Neuron (in vitro differentiated cells): ENCODE measurements at regions not wholly inside any gene's neighbourhood (a gene's known extent, or its start where the extent isn't known, plus 50 kb on each side); places are given as distances from the start of the nearest gene placed in this dataset.
A peak's percentile ranks its signal among the peaks of the same experiment; 100 is the strongest.

Source experiments
- H2AFZ ChIP-seq: one replicate; pipeline ENCODE4 v1.6.1; 2013; ENCODE audit warnings: low read depth, mild to moderate bottlenecking, inconsistent platforms, low read length, moderate library complexity
- H3K27me3 ChIP-seq: one replicate; pipeline ENCODE4 v1.6.1; 2013; ENCODE audit warnings: low read length; ENCODE audit not compliant: insufficient read depth
- H3K36me3 ChIP-seq: one replicate; pipeline ENCODE4 v1.6.1; 2013; ENCODE audit warnings: low read length; ENCODE audit not compliant: insufficient read depth
- H3K4me1 ChIP-seq: one replicate; pipeline ENCODE4 v1.6.1; 2013; ENCODE audit warnings: low read length; ENCODE audit not compliant: insufficient read depth
- H3K4me3 ChIP-seq: 2 replicates; pipeline ENCODE4 v1.5.1; 2013; ENCODE audit warnings: mild to moderate bottlenecking, low read length, moderate library complexity
- H3K9me3 ChIP-seq: one replicate; pipeline ENCODE4 v1.6.1; 2013; ENCODE audit warnings: low read length

DNA sequence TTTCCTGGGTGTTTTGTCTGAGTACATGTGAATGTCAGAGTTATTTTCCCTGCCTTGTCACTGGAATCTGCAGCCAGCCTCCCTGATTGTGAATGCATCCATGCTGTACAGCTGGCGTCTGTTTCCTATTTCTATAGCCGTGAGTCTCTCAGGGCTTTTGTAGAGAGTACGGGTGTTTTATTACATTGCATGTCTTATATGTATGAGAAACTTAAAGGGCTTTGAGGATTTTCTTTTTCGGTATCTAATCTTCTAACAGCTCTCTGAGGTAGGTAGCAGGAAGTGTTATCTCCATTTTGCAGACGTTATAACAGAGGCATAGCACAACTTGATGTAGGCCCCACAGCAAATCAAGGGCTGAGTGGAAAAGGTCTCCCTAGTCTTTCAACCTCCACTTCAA is 272.9 kb downstream of the PRL start:
- Histone ChIP-seq H3K4me1 (peaks cover 34% of the 10 kb centered on the region), H2AFZ (no peak overlapping the region), H3K9me3 (peaks cover 17% of the 10 kb centered on the region), H3K36me3 (peaks cover 30% of the 10 kb centered on the region), H3K4me3 (no peak overlapping the region), H3K27me3 (no peaks in the 10 kb centered on the region)

DNA sequence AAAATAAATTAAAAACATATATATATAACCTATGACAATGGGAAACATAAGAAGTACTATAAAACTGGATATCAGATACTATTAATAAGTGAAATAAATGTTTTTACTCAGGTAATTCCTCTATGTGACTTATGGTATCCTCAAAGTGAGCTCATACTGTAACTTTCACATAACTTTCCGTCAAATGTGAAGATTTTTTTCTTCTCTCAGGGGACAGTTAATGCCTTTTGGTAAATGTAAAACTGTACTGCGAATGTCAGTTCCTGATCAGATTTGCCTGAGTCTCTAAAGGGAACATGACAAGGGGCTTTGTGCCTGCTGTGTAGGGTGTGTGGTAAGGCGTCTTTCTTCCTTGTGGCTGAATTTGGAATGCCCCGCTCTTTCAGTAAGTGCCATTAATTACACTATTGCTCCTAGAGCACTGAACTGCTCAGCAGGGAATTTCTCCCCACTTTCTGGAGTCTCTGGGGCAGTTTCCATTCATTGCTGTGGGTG is 271.8 kb downstream of the PRL start:
- Histone ChIP-seq H3K36me3 (peaks cover 28% of the 10 kb centered on the region), H3K9me3 (peaks cover 17% of the 10 kb centered on the region), H3K4me1 (peaks cover 34% of the 10 kb centered on the region)

GRCh38 chr6:22025468-22026163 is 271.2 kb downstream of the PRL start:
- peaks cover 25% of the 10 kb centered on the region for H3K36me3 ChIP-seq
- H3K4me3 ChIP-seq, result peak overlapping the region; percentile 8

More for the DNA sequence above, 271.8 kb downstream of the PRL start:
- H3K4me3 ChIP-seq, result no peak overlapping the region
- H3K27me3 ChIP-seq, result no peaks in the 10 kb centered on the region
- no peak overlapping the region for H2AFZ ChIP-seq

DNA sequence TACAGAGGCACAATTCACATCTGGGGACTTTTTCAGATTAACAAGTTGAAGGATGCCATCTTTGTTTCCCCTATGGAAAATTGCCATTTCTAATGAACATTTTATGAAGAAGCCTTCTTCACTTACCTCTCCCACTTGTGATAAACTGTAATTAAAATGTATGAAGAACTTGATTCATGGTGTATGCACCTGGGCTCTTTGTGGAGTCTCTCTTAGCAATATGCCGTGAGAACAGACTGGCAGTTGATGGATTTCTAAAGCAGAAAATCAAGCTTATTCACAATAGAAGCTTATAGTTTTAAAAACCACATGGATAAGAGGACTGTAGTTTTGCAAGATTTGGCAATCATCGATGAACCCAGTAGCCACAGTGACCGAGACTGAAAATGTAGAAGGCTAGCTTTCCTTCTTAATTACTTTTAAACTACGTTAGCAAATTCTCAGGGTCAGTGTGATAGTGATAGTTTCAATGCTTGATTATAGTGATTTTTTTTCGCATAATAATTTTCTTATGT is 270.6 kb downstream of the PRL start:
- H3K4me3 ChIP-seq, result peak overlapping the region; percentile 8
- H3K9me3 ChIP-seq, result peaks cover 11% of the 10 kb centered on the region
- H3K27me3 ChIP-seq, result no peaks in the 10 kb centered on the region
- H3K36me3 ChIP-seq, result peaks cover 19% of the 10 kb centered on the region
- H2AFZ ChIP-seq, result no peak overlapping the region
- H3K4me1 ChIP-seq, result peaks cover 34% of the 10 kb centered on the region

More at GRCh38 chr6:22025468-22026163, 271.2 kb downstream of the PRL start:
- no peak overlapping the region for H2AFZ ChIP-seq
- peaks cover 17% of the 10 kb centered on the region for H3K9me3 ChIP-seq
- no peaks in the 10 kb centered on the region for H3K27me3 ChIP-seq
- H3K4me1 ChIP-seq, result peaks cover 34% of the 10 kb centered on the region

GRCh38 chr6:22027040-22027725 is 269.7 kb downstream of the PRL start:
- H3K27me3 ChIP-seq, result no peaks in the 10 kb centered on the region
- H3K4me3 ChIP-seq, result no peak overlapping the region
- peaks cover 34% of the 10 kb centered on the region for H3K4me1 ChIP-seq
- no peak overlapping the region for H2AFZ ChIP-seq
- peaks cover 3% of the 10 kb centered on the region for H3K9me3 ChIP-seq
- H3K36me3 ChIP-seq, result peaks cover 10% of the 10 kb centered on the region

DNA sequence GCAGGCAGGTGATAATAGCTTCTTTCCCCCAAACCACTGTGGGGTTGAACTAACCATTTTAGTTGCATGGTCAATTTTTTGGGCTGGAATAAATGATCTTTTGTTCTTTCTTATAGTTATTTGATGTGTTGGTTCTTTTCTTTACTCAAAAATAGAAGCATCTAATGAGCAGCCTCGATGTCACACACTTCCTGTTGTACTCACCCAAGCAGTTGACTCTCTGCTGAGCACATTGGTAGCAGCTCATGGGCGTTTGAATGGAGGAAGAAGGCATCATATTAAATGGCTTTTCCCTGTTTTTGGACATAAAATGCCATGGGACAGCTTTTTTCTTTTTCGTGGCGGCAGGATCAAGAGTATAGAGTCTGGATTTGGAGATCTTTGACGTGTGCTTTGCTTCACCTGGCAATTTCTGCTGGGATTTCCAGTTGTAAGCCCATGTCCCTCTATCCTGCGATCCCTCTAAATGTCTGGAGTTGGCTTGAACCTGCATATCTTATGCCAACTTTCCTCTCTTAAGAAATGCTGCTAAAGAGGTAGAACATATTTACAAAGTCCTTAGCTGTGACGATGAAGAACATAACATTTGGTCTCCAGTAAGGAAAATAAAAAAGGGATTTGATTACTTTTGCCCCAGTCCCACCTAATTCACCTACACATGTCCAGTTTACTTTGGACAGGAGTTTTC is 268.3 kb downstream of the PRL start:
- H3K36me3 ChIP-seq, result peaks cover 3% of the 10 kb centered on the region
- H3K9me3 ChIP-seq, result no peaks in the 10 kb centered on the region
- H2AFZ ChIP-seq, result no peak overlapping the region
- H3K4me1 ChIP-seq, result peaks cover 33% of the 10 kb centered on the region
- no peaks in the 10 kb centered on the region for H3K27me3 ChIP-seq
- H3K4me3 ChIP-seq, result no peak overlapping the region

DNA sequence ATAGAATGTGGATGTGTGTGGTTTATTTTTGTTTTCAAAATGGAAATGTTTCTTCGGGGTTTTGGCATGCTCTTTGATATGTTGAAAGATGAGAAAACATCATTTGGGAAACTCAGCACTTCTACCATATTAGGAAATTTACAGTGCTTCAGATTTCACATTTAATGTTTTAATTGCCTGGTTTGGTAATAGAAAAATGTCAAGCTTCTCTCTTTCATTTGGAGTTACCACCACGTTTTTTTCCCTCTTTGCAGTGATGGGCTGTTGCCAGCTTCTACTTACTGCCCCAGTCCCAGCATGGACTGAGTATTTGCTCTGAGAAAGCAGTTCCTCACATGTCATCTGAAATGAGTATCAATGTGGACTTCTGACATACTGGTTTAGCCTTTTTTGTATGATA is 267.7 kb downstream of the PRL start:
- peaks cover 6% of the 10 kb centered on the region for H3K36me3 ChIP-seq
- H3K9me3 ChIP-seq, result no peaks in the 10 kb centered on the region
- no peak overlapping the region for H2AFZ ChIP-seq
- no peaks in the 10 kb centered on the region for H3K27me3 ChIP-seq
- no peak overlapping the region for H3K4me3 ChIP-seq
- peaks cover 26% of the 10 kb centered on the region for H3K4me1 ChIP-seq

DNA sequence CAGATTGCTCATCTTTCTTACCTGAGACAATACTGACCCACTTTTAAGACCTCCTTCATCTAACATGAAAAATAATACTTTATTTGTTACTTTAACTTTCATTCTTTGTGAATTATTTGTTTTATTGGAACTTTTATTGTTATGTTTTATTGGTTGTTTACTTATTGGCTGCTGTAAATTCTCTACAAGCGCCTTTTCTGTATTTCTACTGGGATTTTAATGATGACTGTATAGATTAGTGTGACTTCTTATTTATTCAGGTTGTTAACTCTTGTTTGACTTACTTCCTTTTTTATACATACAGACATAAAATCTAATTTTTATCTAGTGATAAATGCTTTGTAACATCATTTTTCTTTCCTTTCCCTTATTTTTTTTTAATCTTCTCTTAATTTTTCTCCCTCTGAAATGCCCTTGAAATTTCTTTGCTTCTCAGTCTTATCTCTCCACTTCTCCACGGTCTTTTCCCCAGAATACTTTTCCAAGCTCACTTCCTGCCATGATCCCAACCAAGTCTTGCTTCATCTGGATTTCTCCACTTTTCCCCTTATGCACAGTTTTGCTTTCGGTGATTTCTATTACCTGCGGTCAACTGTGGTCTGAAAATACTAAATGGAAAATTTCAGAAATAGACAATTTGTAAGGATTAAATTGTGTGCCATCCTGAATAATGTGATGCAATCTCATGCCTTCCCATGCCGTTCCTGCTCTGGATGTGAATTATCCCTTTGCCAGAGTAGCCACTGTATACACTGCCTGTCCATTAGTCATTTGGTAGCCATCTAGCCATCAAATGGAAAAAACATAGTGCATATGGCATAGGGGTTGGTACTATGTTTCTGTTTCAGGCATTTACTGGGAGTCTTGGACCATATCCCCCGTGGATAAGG is 265.9 kb downstream of the PRL start:
- Histone ChIP-seq H3K36me3 (peaks cover 6% of the 10 kb centered on the region), H3K9me3 (no peaks in the 10 kb centered on the region), H3K27me3 (no peaks in the 10 kb centered on the region), H2AFZ (no peak overlapping the region), H3K4me1 (peaks cover 23% of the 10 kb centered on the region), H3K4me3 (no peak overlapping the region)

- Histone ChIP-seq H3K4me1 (peaks cover 21% of the 10 kb centered on the region), H2AFZ (no peak overlapping the region), H3K4me3 (no peak overlapping the region), H3K36me3 (peaks cover 8% of the 10 kb centered on the region), H3K9me3 (peaks cover 5% of the 10 kb centered on the region), H3K27me3 (no peaks in the 10 kb centered on the region)
Observed at GRCh38 chr6:22035690-22036089, 261.1 kb downstream of the PRL start.

GRCh38 chr6:22036275-22036674 is 260.6 kb downstream of the PRL start:
- Histone ChIP-seq H2AFZ (no peak overlapping the region), H3K36me3 (peaks cover 8% of the 10 kb centered on the region), H3K4me1 (peaks cover 21% of the 10 kb centered on the region), H3K9me3 (peaks cover 6% of the 10 kb centered on the region), H3K4me3 (no peak overlapping the region), H3K27me3 (no peaks in the 10 kb centered on the region)

GRCh38 chr6:22036699-22037098 is 260.1 kb downstream of the PRL start:
- H3K27me3 ChIP-seq, result no peaks in the 10 kb centered on the region

GRCh38 chr6:22041797-22042480 is 254.9 kb downstream of the PRL start:
- Histone ChIP-seq H3K9me3 (peaks cover 6% of the 10 kb centered on the region), H3K4me1 (peaks cover 3% of the 10 kb centered on the region), H2AFZ (no peak overlapping the region), H3K4me3 (no peak overlapping the region), H3K36me3 (peaks cover 18% of the 10 kb centered on the region), H3K27me3 (no peaks in the 10 kb centered on the region)

More at GRCh38 chr6:22036699-22037098, 260.1 kb downstream of the PRL start:
- peaks cover 21% of the 10 kb centered on the region for H3K4me1 ChIP-seq
- H3K9me3 ChIP-seq, result peaks cover 6% of the 10 kb centered on the region
- no peak overlapping the region for H2AFZ ChIP-seq
- H3K4me3 ChIP-seq, result no peak overlapping the region
- peaks cover 8% of the 10 kb centered on the region for H3K36me3 ChIP-seq
